NCI-H2227 treated with DMSO at 0.1 percent for 48 hours (cell line): ENCODE measurements at regions not wholly inside any gene's neighbourhood (a gene's known extent, or its start where the extent isn't known, plus 50 kb on each side); places are given as distances from the start of the nearest gene placed in this dataset.
"Not testable (repeated sequence)": the region's sequence is repeated elsewhere in the genome, so short reads cannot be mapped to it uniquely, and the experiment has no call there.

ENCODE experiments used
- DNase-seq: peaks from one replicate; lab custom pipeline; 2025; lab: John Stamatoyannopoulos, UW

GRCh38 chr5:121105921-121106320 lies 641.8 kb downstream of the PRR16 start:
- DNase-seq: no peak

- not testable (repeated sequence) for DNase-seq
Observed at GRCh38 chr5:121106721-121107690, 642.9 kb downstream of the PRR16 start.

- DNase-seq: no peak
Observed at GRCh38 chr5:121108725-121109124, 644.6 kb downstream of the PRR16 start.

- no peak for DNase-seq
Observed at GRCh38 chr5:121109817-121110216, 645.7 kb downstream of the PRR16 start.

GRCh38 chr5:121121786-121122185 lies 657.7 kb downstream of the PRR16 start:
- no peak for DNase-seq

- no peak for DNase-seq
Observed at GRCh38 chr5:121138495-121138907, 674.4 kb downstream of the PRR16 start.

GRCh38 chr5:121138952-121139351 lies 674.9 kb downstream of the PRR16 start:
- DNase-seq: no peak

- no peak for DNase-seq
Observed at GRCh38 chr5:121144764-121145163, 680.7 kb downstream of the PRR16 start.

- DNase-seq: no peak
Observed at GRCh38 chr5:121151534-121151933, 687.4 kb downstream of the PRR16 start.

- no peak for DNase-seq
Observed at GRCh38 chr5:121152411-121152810, 688.3 kb downstream of the PRR16 start.

- DNase-seq: no peak
Observed at GRCh38 chr5:121156565-121156964, 692.5 kb downstream of the PRR16 start.

GRCh38 chr5:121158451-121158850 lies 693.2 kb upstream of the FTMT start:
- DNase-seq: no peak

GRCh38 chr5:121160591-121160990 lies 691.1 kb upstream of the FTMT start:
- DNase-seq: no peak

- DNase-seq: no peak
Observed at GRCh38 chr5:121164632-121165031, 687.0 kb upstream of the FTMT start.

GRCh38 chr5:121171361-121171760 lies 680.3 kb upstream of the FTMT start:
- DNase-seq: no peak

GRCh38 chr5:121171834-121172233 lies 679.8 kb upstream of the FTMT start:
- no peak for DNase-seq

- no peak for DNase-seq
Observed at GRCh38 chr5:121174351-121174750, 677.3 kb upstream of the FTMT start.

- DNase-seq: no peak
Observed at GRCh38 chr5:121175986-121176385, 675.7 kb upstream of the FTMT start.

- no peak for DNase-seq
Observed at GRCh38 chr5:121182788-121183490, 668.7 kb upstream of the FTMT start.

GRCh38 chr5:121188849-121189248 lies 662.8 kb upstream of the FTMT start:
- no peak for DNase-seq

- no peak for DNase-seq
Observed at GRCh38 chr5:121189342-121190305, 662.1 kb upstream of the FTMT start.
